ENCODE measurements at regions not wholly inside any gene's neighbourhood (a gene's known extent, or its start where the extent isn't known, plus 50 kb on each side); places are given as distances from the start of the nearest gene placed in this dataset.

DNA sequence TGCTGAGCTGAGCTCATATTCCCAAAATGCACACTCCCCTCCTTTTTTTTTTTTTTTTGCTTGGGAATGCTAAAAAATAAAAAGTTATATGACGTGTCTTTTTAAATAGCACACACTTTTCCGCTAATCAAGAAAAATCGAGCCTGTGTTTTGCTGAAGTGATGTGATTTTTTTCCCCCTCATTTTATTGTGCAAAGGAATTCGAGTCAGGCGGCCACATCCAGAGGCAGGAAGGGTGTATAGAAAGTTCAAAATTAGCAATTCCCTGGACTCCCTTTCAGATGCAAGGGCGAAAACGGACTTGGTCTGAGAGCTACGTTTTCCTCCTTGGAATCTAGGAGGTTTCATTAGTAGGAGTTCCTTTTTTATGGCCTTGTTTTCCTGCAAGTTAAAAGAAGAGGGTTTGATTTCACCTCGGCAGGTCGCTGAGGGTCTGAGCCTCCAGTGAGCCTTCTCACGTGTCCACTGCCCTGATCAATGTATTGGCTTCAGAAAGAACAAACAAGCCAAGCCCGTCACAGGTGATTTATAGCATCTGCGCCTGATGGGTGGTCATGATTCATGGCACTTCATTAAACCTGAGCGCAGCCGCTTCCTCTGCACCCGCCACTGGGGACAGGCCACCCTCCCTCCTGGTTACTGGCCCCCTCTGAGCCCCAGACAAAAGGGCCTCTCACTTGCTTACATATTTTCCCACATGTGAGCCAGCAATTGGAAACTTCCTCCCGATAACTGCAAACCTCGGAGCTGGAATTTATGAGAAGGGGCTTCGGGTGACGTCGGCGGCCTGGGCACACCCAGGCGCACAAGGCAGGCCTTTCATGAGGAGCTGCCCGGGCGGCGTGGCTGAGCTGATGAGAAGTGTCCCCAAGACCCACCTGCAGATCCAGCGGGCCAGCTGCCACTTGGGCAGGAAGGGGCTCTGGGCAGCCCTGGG is 64.4 kb upstream of the LINC01488 start:
- DNase-seq: no peak

DNA sequence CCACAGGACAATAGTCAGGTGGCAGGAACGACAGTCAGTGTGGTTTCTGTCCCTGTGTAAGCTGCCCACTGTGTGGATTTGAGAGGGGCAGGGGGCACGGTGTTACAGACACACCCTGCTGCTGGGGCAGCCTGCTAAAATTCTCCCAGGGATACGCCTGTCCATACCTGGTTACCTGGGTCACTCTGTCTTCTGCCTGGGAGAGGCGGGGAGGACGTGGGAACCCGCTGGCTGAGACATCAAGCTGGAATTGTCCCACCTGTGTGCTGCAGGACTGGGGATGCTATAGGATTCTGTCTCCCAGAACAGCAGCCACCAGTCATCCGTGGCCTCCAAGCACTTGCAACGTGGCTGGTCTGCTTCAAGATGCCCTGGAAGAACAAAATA is 63.8 kb upstream of the LINC01488 start:
- no peak for DNase-seq

GRCh38 chr11:69418576-69419296 is 62.7 kb upstream of the LINC01488 start:
- DNase-seq: no peak

GRCh38 chr11:69419662-69420395 is 61.6 kb upstream of the LINC01488 start:
- no peak for DNase-seq

- DNase-seq: no peak
Observed at GRCh38 chr11:69422645-69423044, 58.8 kb upstream of the LINC01488 start.

DNA sequence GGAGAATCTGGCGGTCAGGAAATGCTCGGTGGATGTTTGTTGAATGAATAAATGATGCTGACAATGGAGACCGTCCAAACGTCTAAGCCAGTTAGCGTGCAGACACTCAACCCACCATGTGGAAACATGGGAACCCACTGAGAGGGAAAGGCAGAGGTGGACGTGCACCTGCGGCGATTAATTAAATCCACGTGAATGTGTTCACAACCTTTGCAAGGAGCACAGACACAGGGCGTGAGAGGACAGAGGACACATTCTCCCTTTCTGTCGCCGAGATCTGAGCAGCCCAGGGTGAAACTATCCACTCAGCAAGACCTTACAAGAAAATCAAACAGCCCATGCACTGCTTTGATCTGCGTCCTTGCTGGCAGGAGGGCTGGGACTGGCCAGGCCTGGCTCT is 58.3 kb upstream of the LINC01488 start:
- DNase-seq: no peak

GRCh38 chr11:69423611-69424385 is 57.7 kb upstream of the LINC01488 start:
- DNase-seq: no peak

- no peak for DNase-seq
Observed at GRCh38 chr11:69424748-69425147, 56.7 kb upstream of the LINC01488 start.

DNA sequence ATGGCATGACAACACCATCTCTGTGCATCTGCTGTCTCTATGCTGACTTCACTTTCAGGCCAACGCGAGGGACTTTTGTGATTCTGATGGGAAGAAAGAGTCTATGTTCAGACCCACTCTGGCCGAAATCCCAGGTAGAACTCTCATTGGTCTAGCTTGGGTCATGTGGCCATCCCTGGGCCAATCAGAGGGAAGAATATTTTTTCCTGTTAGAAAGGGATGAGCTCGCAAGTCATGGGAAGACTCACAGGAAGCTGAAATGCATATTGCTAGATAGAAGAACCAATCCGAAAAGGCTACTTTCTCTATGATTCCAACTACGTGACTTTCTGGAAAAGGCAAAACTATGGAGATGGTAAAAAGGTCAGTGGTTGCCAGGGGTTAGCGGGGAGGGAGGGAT is 56.0 kb upstream of the LINC01488 start:
- no peak for DNase-seq

DNA sequence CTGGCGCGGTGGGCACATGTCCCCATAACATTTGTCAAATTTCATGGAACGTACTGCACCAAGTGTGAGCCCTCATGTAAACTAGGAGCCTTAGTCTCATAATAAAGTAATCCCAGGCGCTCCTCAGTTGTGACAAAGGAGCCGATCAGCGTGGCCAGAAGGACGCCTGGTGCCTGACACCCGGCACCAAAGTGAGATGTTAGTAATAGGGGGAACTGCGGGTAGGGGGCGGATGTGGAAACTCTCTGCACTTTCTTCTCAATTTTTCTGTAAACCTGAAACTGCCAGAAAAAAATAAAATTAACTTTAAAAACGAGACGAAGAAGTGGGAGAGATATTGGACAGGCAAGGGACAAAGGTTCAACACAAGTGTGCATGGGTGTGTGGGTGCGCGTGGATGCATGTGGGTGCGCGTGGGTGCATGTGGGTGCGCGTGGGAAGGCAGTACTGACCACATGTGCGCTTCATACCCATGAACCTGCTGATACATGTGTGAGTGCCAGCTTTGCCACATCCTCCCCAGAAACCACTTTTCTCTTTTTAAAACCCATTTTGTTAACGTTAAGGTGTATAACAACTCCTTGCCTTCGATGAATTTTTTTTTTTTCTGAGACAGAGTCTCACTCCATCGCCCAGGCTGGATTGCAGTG is 55.4 kb upstream of the LINC01488 start:
- no peak for DNase-seq

- DNase-seq: no peak
Observed at GRCh38 chr11:69427337-69427736, 54.1 kb upstream of the LINC01488 start.

DNA sequence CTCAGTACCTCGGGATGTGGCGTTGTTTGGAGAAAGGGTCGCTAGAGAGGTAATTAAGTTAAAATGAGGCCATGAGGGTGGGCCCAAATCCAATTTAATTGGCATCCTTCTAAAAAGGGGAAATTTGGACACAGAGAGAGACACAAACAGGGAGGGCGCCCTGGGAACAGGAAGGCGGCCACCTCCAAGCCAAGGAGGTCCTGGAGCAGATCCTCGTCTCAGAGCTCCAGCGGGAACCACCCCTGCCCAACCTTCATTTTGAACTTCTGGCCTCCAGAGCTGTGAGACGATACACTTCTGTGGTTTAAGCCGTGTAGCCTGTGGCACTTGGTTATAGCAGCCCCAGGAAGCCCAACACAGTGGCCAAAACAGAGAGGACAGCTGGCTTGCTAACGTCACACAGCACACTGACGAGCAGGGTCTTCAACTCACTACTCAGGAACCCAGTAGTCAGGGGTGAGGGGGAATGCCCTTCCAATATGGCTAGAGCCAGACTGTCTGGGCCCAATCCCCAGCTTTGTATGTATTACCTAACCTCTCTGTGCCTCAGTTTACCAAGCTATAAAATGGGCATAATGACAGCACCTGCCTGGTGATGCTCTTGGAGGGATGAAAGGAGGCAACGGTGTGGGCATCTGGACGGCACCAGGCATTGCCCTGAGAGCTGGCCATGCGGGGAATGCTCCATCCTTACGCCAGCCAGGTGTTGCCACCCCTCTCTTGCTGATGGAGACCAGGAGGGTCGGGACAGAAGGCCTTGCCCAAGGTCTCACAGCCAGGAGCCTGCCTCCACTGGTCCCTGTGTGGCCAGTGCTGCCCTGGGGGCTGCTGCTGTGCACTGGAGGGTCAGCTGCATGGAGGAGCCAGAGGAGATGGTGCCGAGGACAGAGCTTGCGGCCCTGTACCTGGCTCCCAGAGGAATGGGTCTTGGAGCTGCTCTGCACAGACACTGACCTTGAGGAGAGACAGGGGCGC is 53.3 kb upstream of the LINC01488 start:
- DNase-seq: no peak

DNA sequence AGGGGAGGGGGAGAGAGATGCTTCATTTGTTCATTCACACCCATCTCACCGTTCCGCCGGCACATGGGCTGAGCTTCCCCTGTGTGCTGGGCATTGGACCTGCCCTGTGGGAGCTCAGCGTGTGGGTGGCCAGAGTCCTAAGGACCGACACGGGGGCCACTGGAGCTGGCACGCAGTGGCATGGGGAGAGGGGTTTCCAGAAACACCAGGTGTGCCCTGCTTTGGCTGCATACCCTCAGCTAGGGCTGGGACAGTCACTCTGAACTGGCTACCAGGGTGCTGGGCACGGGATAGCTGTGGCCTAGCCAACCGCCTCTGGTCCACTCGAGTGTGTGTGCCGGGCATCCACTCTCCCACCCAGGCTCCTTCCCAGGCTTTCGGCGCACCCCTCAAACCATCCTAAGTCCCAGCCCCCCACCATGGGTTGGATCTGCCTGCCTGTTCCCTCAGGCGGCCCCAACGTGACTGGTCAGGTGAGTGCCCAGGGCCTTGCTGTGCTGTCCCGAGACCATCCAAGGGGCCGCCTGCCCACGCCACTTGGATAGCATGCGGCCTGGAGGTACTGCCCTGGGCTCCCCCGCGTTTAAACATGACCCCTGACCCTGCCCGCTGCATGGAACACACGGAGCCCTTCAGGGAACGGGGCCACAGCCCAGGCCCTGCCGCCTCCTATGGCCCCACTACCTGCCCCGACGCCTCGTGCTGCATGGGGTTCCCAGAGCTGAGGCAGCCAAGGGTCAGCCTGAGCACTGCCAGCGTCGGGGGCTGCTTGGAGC is 51.6 kb upstream of the LINC01488 start:
- DNase-seq: no peak

DNA sequence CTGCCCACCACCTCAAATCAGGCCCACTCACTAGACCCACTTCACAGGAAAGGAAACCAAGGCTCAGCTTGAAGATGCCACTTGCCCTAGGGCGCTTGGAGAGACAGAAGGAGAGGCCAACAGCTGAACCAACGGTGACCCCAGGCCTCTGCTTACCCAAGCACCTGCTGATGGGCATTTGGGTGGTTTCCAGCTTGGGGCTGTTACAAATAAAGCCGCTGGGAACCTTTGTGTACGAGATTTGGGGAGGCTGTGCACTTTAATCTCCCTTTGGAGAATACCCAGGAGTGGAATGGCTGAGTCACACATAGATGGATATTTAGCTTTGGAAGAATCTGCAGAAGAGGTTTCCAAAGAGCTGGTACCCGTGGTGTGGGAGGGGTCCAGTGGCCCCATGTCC is 50.9 kb upstream of the LINC01488 start:
- DNase-seq: no peak

GRCh38 chr11:69431136-69431535 is 50.3 kb upstream of the LINC01488 start:
- DNase-seq: no peak

Data from CD4-positive, alpha-beta T cell treated with Interleukin-17A for 1 hour (primary cell).